DMS114 treated with DMSO at 0.1 percent for 48 hours (cell line): ENCODE measurements at regions not wholly inside any gene's neighbourhood (a gene's known extent, or its start where the extent isn't known, plus 50 kb on each side); places are given as distances from the start of the nearest gene placed in this dataset.

ENCODE experiments used
- DNase-seq: peaks from one replicate; lab custom pipeline; 2025; ENCODE audit not compliant: unreplicated experiment; lab: John Stamatoyannopoulos, UW

DNA sequence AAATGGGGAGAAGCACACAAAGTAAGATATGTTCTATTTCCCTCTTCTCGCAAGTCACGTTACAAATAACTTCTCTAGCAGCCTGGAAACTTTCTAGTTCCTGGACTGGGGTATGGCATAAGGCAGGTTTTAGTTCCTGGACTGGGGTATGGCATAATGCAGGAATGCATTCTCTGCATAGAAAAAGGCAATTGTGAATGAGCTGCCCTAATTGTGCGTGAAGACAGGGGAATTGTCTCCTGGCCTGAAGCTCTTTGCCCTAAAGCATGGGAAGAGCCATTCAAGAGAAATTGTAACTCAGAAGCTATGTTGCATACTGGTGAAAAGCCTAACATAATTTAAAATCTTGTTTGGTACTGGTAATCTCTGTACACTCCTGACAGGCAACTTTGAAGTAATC lies 54.3 kb upstream of the CBLB start:
- DNase-seq = no peak

DNA sequence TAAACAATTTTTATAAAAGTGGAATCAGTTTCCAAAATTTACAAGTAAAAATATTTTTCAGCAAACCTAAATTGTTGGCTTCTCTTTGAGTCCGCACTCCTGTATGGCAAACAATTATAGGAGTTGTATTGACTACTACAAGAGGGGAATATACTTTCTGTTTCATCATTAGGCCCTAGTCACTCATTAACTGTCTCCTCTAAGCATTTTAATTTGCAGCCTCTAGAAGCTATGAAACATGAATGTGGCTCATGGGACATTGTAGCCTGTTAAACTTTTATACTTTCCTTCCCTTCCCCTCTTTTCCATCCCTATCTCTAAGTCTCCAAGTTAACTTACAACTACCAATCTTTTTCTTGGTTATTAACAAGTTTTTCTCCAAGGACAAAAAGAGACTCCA lies 58.9 kb upstream of the CBLB start:
- DNase-seq = no peak

DNA sequence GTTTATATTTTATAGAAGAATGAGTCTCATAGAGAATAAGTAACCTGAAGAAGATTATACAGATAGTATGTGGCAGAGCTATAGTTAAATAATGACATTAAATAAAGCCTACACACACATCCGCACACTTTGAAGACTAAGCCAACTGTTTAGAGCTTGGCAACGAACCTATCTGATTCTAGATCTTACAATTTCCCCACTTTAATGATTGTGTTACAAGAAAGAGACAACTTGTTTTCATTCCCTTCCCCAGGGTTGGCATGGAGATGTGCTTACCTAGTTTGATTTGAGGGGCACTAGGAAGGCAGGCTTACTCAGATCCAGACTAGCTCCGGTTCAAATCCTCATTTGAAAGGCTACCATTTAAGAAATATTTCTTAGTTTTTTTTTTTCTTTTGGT lies 61.9 kb upstream of the CBLB start:
- no peak for DNase-seq

DNA sequence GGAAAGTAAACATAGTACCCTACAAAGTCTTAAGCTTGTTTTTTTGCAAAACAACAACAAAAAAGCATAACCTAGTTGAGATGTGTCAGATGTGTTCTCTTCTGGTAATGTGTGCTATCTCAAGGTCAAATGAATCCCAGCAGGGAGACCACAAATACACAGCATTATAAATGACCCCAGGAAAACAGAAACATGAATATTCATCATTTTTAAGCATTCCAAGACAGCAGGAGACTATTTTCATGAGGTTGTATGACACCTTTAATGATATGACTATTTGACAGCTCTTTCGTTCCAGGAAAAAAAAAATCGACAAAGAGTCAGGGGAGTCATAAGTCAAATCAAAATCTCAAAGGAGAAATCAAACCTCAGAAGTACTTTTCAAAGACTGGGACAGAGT lies 62.7 kb upstream of the CBLB start:
- no peak for DNase-seq

DNA sequence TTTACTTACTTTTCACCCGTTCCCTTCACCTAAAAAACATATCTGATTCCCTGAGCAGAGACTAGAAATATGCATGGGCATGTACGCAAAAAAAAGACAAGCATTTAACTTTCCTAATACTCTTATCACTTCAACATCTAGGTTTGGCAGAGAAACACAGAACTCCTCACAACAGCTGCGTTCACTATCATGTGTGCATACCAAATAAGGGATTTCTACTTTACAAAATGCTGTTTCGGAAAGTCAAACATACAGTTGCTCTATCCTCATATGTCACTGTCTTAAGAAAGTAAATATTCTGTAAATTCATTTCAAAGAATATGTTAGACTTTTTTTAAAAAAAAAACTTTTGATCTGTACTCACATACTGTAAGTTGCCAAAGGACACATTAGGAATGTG lies 65.1 kb upstream of the CBLB start:
- no peak for DNase-seq

GRCh38 chr3:105938101-105938500 lies 69.3 kb upstream of the CBLB start:
- no peak for DNase-seq

DNA sequence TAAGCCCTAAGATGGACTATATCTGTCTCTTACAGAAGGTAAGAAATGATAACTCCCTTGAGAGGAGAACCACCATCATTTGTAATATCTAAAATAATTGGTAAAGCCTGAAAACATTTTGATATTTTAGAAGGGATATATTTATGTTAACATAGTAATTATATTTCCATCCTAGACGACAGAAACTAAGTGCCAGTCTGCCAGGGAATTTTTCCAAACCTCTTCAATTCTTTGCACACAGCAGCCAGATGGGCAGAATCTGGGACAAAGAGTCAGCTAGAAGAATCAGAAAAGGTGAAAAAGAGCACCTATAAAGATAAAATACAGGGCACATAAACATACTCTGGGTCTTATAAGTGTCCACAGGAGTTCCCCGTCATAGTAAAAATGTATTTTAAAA lies 70.0 kb upstream of the CBLB start:
- DNase-seq = no peak

DNA sequence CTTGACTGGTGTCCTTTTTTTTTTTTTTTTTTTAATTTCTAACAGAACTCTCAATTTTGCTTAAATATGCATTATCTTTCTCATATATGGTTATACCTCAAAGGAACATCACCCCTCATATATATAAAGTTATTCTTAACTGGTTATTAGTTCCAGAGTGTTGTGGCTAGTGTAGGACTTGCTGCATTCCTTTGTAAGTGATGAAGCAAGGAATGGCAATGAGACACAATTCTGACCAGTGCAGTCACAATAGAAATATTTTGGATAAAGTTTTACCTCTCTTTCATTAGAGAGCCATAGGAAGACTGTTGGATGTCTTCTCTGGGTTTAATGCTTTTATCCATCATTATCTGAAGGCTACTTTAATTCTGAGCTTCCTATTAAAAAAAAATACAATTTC lies 75.5 kb upstream of the CBLB start:
- no peak for DNase-seq

- DNase-seq = no peak
These were observed 75.9 kb upstream of the CBLB start for GRCh38 chr3:105944721-105945120.

GRCh38 chr3:105948101-105948500 lies 79.3 kb upstream of the CBLB start:
- DNase-seq = no peak

- DNase-seq = no peak
These were observed 82.2 kb upstream of the CBLB start for GRCh38 chr3:105950881-105951600.

DNA sequence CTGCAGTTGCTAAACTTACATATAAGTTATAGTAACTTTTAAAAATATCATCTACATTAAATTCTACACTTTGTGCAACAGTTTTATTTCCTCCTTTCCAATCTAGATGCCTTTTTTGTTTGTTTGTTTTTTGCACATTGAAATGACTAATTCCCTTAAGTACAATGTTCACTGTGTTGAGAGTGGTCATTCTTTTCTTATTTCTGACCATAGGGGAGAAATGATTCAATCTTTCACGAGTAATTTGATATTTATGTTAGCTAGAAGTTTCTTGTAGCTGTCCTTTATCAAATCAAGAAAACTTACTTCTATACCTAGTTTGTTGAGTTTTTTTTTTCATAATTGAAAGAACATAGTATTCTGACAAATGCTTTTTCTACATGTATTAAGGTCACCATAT lies 85.0 kb upstream of the CBLB start:
- no peak for DNase-seq

- DNase-seq = no peak
These were observed 87.5 kb upstream of the CBLB start for GRCh38 chr3:105956306-105956705.

GRCh38 chr3:105957722-105958121 lies 88.9 kb upstream of the CBLB start:
- no peak for DNase-seq

GRCh38 chr3:105958237-105959000 lies 89.6 kb upstream of the CBLB start:
- DNase-seq = no peak

DNA sequence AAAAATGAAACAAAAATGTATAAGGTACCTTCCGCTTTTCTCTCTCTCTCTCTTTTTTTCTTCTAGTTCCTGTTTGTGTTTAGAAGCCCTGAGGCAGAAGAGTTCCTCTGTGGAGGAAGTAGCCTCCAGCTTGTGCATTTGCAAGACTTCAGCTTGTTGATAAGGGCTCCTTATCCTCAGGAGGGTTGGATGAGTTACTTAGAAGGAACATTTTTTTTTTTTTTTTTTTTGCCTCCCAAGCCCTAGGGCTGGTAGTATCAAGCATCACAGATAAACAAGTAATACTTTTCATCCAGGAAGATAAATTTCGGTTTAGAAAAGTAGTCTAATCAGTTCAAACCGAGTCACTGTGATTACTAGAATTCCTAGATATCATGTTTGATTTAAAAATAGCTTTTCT lies 91.0 kb upstream of the CBLB start:
- no peak for DNase-seq

DNA sequence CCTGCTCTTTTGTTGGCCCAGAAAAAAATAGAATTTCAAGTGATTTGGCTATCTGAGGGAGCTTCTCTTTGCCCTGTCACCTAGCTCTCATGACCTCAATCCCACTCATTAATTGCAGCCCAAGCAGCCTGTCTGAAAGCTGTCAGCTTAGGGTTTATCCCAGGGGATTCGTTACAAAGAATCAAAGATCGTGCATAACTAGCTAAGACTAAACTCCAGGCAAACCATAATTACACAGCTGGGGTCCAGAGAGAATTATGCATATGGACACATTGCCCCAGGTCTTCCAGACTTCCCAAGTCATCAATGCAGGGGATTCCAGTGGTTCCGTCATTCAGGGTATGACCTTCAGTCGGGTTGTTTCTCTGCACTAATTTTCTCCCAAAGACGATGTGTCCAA lies 91.6 kb upstream of the CBLB start:
- DNase-seq = no peak

DNA sequence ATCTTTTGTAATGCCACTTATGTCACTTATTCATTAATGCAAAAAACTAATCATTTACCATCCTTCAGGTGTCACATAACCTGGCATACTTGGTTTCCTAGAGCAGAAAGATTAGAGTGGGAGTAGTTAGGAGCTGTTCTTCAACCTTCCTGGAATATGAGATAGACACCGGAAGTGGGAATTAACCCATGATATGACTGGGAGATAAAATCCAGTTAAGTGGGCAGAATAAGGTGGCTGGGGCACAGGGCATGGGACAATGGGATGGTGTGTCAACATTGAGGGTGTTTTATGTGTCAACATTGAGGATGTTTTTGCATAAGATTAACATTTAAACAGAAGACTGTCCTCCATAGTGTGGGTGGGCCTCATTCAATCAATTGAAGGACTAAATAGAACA lies 94.3 kb upstream of the CBLB start:
- DNase-seq = no peak

- no peak for DNase-seq
These were observed 96.6 kb upstream of the CBLB start for GRCh38 chr3:105965384-105965783.

GRCh38 chr3:105967117-105967516 lies 98.3 kb upstream of the CBLB start:
- no peak for DNase-seq

- DNase-seq = no peak
These were observed 101.5 kb upstream of the CBLB start for GRCh38 chr3:105970283-105970682.

- DNase-seq = no peak
These were observed 103.3 kb upstream of the CBLB start for GRCh38 chr3:105972069-105972468.

GRCh38 chr3:105974381-105974780 lies 105.6 kb upstream of the CBLB start:
- DNase-seq = no peak
